ENCODE measurements at regions not wholly inside any gene's neighbourhood (a gene's known extent, or its start where the extent isn't known, plus 50 kb on each side); places are given as distances from the start of the nearest gene placed in this dataset.
A peak's percentile ranks its signal among the peaks of the same experiment; 100 is the strongest.

DNA sequence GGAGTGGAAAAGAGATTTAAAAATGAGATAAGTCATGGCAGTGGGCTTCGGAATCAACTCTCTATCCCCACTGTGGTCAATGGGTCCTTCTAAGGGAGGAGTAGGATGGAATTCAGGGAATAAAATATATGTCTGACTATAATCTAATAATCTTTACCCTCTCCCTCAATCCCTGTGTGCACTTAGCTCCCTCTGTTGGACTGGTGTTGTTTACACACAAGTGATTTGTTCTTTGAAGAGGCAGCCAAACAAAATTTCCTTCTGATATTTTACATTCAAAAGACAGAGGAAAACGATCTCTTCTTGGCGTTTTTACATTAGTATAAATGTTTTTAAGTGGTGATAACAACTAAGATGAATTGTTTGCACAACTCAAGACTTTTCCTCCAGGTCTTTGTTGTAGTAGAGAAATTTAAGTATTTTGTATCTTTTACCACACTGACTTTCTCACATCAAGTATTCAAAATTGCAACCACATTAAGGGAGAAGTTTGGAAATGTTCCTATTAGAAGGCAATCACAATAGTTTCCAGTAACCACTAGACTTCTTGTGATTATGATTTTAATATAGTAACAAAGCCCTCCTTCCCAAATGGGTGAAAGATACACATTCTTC, 317.8 kb downstream of the CENPW start (continued):
- TF ChIP-seq, protein P1, sequence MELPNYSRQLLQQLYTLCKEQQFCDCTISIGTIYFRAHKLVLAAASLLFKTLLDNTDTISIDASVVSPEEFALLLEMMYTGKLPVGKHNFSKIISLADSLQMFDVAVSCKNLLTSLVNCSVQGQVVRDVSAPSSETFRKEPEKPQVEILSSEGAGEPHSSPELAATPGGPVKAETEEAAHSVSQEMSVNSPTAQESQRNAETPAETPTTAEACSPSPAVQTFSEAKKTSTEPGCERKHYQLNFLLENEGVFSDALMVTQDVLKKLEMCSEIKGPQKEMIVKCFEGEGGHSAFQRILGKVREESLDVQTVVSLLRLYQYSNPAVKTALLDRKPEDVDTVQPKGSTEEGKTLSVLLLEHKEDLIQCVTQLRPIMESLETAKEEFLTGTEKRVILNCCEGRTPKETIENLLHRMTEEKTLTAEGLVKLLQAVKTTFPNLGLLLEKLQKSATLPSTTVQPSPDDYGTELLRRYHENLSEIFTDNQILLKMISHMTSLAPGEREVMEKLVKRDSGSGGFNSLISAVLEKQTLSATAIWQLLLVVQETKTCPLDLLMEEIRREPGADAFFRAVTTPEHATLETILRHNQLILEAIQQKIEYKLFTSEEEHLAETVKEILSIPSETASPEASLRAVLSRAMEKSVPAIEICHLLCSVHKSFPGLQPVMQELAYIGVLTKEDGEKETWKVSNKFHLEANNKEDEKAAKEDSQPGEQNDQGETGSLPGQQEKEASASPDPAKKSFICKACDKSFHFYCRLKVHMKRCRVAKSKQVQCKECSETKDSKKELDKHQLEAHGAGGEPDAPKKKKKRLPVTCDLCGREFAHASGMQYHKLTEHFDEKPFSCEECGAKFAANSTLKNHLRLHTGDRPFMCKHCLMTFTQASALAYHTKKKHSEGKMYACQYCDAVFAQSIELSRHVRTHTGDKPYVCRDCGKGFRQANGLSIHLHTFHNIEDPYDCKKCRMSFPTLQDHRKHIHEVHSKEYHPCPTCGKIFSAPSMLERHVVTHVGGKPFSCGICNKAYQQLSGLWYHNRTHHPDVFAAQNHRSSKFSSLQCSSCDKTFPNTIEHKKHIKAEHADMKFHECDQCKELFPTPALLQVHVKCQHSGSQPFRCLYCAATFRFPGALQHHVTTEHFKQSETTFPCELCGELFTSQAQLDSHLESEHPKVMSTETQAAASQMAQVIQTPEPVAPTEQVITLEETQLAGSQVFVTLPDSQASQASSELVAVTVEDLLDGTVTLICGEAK (IDR thresholded peaks at IDR 0.05; ENCODE audit: borderline replicate concordance), result no peak
- TF ChIP-seq RAD21 (IDR thresholded peaks at IDR 0.05; ENCODE audit: insufficient read depth, low read depth, low read length), result peak; percentile 66
- TF ChIP-seq RUNX3 (IDR thresholded peaks at IDR 0.05; ENCODE audit: low read length), result no peak
- TF ChIP-seq, protein P2, sequence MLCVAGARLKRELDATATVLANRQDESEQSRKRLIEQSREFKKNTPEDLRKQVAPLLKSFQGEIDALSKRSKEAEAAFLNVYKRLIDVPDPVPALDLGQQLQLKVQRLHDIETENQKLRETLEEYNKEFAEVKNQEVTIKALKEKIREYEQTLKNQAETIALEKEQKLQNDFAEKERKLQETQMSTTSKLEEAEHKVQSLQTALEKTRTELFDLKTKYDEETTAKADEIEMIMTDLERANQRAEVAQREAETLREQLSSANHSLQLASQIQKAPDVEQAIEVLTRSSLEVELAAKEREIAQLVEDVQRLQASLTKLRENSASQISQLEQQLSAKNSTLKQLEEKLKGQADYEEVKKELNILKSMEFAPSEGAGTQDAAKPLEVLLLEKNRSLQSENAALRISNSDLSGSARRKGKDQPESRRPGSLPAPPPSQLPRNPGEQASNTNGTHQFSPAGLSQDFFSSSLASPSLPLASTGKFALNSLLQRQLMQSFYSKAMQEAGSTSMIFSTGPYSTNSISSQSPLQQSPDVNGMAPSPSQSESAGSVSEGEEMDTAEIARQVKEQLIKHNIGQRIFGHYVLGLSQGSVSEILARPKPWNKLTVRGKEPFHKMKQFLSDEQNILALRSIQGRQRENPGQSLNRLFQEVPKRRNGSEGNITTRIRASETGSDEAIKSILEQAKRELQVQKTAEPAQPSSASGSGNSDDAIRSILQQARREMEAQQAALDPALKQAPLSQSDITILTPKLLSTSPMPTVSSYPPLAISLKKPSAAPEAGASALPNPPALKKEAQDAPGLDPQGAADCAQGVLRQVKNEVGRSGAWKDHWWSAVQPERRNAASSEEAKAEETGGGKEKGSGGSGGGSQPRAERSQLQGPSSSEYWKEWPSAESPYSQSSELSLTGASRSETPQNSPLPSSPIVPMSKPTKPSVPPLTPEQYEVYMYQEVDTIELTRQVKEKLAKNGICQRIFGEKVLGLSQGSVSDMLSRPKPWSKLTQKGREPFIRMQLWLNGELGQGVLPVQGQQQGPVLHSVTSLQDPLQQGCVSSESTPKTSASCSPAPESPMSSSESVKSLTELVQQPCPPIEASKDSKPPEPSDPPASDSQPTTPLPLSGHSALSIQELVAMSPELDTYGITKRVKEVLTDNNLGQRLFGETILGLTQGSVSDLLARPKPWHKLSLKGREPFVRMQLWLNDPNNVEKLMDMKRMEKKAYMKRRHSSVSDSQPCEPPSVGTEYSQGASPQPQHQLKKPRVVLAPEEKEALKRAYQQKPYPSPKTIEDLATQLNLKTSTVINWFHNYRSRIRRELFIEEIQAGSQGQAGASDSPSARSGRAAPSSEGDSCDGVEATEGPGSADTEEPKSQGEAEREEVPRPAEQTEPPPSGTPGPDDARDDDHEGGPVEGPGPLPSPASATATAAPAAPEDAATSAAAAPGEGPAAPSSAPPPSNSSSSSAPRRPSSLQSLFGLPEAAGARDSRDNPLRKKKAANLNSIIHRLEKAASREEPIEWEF (IDR thresholded peaks at IDR 0.05; ENCODE audit: insufficient replicate concordance, low read depth, low read length), result no peak
- TF ChIP-seq, protein P3, sequence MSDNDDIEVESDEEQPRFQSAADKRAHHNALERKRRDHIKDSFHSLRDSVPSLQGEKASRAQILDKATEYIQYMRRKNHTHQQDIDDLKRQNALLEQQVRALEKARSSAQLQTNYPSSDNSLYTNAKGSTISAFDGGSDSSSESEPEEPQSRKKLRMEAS (IDR thresholded peaks at IDR 0.05; ENCODE audit: low read depth, low read length), result no peak
- TF ChIP-seq, protein P4, sequence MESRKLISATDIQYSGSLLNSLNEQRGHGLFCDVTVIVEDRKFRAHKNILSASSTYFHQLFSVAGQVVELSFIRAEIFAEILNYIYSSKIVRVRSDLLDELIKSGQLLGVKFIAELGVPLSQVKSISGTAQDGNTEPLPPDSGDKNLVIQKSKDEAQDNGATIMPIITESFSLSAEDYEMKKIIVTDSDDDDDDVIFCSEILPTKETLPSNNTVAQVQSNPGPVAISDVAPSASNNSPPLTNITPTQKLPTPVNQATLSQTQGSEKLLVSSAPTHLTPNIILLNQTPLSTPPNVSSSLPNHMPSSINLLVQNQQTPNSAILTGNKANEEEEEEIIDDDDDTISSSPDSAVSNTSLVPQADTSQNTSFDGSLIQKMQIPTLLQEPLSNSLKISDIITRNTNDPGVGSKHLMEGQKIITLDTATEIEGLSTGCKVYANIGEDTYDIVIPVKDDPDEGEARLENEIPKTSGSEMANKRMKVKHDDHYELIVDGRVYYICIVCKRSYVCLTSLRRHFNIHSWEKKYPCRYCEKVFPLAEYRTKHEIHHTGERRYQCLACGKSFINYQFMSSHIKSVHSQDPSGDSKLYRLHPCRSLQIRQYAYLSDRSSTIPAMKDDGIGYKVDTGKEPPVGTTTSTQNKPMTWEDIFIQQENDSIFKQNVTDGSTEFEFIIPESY (IDR thresholded peaks at IDR 0.05), result no peak

Data from GM12878 (cell line).